D721Med (cell line): ENCODE measurements at regions not wholly inside any gene's neighbourhood (a gene's known extent, or its start where the extent isn't known, plus 50 kb on each side); places are given as distances from the start of the nearest gene placed in this dataset.

Experiments
- DNase-seq: peaks from one replicate; pipeline ENCODE4 v3.0.0; 2011; ENCODE audit warnings: low spot score; ENCODE audit not compliant: insufficient read length
- FAIRE-seq: peaks from 2 replicates; lab custom pipeline; 2011; peaks lifted over from hg19 to GRCh38; lab: Jason Lieb, UNC
- TF ChIP-seq, protein P1 (sequence below): IDR thresholded peaks from 2 replicates; pipeline ENCODE4 v1.5.1; 2012; ENCODE audit warnings: mild to moderate bottlenecking, control low read depth; ENCODE audit not compliant: insufficient read depth; ENCODE audit errors: missing control alignments

GRCh38 chr4:30437316-30437715 is 282.9 kb upstream of the PCDH7 start:
- DNase-seq: no peak
- TF ChIP-seq, protein P1, sequence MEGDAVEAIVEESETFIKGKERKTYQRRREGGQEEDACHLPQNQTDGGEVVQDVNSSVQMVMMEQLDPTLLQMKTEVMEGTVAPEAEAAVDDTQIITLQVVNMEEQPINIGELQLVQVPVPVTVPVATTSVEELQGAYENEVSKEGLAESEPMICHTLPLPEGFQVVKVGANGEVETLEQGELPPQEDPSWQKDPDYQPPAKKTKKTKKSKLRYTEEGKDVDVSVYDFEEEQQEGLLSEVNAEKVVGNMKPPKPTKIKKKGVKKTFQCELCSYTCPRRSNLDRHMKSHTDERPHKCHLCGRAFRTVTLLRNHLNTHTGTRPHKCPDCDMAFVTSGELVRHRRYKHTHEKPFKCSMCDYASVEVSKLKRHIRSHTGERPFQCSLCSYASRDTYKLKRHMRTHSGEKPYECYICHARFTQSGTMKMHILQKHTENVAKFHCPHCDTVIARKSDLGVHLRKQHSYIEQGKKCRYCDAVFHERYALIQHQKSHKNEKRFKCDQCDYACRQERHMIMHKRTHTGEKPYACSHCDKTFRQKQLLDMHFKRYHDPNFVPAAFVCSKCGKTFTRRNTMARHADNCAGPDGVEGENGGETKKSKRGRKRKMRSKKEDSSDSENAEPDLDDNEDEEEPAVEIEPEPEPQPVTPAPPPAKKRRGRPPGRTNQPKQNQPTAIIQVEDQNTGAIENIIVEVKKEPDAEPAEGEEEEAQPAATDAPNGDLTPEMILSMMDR: no peak
- FAIRE-seq: no peak

DNA sequence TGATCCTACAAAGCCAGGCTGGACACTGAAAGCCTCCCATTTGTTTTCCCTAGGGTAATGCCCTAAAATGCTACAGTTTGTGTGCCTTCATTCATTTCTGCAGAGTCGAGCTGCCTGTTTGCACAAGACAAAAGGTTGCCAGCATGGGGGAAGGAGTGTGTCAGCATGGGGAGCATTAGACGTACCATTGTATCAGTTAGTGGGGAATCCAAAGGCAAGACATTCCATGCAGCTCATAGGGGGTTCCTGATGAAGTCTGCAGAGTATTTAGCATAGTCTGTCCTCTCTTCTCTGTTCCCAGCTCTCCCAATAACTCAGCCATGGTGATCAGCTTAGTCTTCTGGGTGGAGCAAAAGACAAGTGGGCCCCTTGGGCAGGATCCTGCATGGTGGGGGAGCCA is 276.9 kb upstream of the PCDH7 start:
- TF ChIP-seq, protein P1: no peak
- DNase-seq (no peak), FAIRE-seq (no peak)

- TF ChIP-seq, protein P1: no peak
- DNase-seq: no peak
- no peak for FAIRE-seq
These were observed 269.7 kb upstream of the PCDH7 start for GRCh38 chr4:30450474-30450873.

GRCh38 chr4:30454504-30454903 is 265.7 kb upstream of the PCDH7 start:
- FAIRE-seq (no peak), DNase-seq (no peak)
- TF ChIP-seq, protein P1: no peak

DNA sequence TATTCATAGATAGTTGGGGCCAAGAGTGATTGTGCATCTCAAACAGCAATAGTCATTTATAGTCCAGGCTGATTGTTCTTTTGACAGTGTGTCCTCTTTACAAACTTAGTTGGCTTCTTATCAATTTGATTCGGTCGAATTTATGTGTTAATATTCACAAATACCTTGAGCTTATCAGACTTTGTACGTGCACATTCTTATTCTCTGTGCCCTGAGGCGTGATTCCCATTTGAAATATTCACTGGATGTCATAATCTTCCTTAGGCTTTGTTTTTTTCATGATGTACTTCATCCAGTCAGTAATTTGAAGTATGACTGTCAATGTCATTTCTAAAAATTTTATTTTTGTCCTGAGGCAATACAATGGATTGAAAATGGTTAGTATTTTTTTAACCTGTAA is 263.5 kb upstream of the PCDH7 start:
- no peak for FAIRE-seq
- TF ChIP-seq, protein P1: no peak
- DNase-seq: no peak

DNA sequence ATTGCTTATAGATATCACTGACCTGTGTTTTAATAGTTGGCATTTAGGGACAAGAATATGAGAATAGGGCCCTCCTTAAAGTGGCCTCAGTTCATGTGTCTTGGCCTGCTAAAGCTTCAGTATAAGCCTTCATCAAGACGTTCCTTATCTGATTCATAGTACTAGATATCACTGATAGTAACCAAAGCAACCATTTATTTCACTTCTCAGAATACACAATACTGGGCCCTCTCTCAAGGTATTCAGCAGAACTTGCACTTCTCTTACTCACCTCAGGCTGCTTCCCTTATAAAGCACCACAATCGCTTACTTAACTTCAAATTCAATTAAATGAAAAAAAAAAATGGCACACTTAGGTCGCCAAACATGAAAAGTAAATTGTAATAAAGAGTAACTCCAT is 259.4 kb upstream of the PCDH7 start:
- TF ChIP-seq, protein P1: no peak
- FAIRE-seq (no peak), DNase-seq (no peak)

DNA sequence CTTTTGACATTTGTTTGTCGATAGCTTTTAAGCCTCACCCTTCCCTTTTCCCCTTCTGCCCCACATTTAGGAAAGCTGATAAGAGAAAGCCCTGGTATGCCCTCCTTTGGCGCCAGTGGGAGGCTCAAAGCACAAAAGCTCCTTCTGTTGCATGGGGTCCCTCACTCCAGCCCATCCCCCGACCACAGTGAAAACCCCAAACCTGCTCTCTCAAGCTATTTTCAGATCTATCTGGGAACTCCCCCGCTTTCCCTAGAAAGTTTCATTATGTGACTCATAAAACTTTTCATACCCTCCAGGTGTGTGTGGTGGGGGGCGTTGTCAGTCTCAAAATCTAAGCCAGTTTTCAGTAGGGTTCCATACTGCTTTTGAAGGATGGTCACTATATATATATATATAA is 259.0 kb upstream of the PCDH7 start:
- FAIRE-seq (no peak), DNase-seq (no peak)
- TF ChIP-seq, protein P1: no peak
